HG02840 (cell line): ENCODE measurements at regions not wholly inside any gene's neighbourhood (a gene's known extent, or its start where the extent isn't known, plus 50 kb on each side); places are given as distances from the start of the nearest gene placed in this dataset.

ENCODE experiments used
- ATAC-seq: cut with Tn5 transposase; IDR thresholded peaks from one replicate; pipeline ENCODE4 v1.9.1; 2021; ENCODE audit warnings: mild to moderate bottlenecking, moderate library complexity, moderate number of reproducible peaks; ENCODE audit not compliant: unreplicated experiment, low FRiP score

- no peak for ATAC-seq
These were observed 80.2 kb downstream of the C6orf118 start for GRCh38 chr6:165229216-165229615.

GRCh38 chr6:165227644-165228329 is 81.6 kb downstream of the C6orf118 start:
- no peak for ATAC-seq

GRCh38 chr6:165223736-165224135 is 85.7 kb downstream of the C6orf118 start:
- ATAC-seq: no peak

GRCh38 chr6:165223101-165223500 is 86.3 kb downstream of the C6orf118 start:
- no peak for ATAC-seq

GRCh38 chr6:165222315-165223025 is 86.9 kb downstream of the C6orf118 start:
- no peak for ATAC-seq

- ATAC-seq: no peak
These were observed 89.4 kb downstream of the C6orf118 start for GRCh38 chr6:165220045-165220444.

DNA sequence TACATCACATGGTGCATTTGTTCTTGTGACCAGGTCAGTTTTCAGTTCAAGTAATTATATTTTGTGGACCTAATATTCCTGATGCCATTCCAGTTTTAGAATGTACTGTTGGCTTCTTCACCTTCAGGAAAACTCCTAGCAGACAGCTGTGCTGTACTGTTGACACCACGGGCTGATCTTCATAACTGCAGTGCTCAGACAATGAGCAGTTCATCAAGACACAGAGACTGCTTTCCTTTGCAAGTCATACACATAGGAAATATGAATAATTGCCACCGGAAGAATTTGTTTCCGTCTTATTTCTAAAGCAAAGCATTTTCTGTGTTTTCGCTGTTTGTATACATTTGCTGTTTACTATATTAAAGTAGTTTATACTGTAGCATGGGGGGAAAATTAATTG is 89.8 kb downstream of the C6orf118 start:
- no peak for ATAC-seq

- ATAC-seq: no peak
These were observed 90.6 kb downstream of the C6orf118 start for GRCh38 chr6:165218829-165219228.

DNA sequence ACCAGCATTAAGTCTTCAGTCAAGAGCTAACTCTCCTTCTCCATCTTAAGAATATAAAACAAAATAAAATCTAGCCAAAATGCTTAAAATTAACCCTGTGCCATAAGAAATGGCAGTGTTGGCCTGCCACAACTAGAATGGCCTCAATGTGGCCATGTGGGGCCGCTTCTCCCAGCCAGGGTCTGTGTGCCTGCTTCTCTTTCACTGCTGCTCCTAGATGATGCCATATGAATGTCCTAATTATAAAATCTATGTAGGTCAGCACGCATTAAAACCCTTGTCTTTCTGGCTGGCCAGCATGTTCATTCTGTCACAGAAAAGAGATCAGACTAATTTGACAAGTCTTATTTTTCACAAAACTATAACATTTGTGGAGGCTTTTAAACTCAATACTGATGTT is 102.6 kb downstream of the C6orf118 start:
- ATAC-seq: no peak

- no peak for ATAC-seq
These were observed 103.8 kb downstream of the C6orf118 start for GRCh38 chr6:165205632-165206031.

DNA sequence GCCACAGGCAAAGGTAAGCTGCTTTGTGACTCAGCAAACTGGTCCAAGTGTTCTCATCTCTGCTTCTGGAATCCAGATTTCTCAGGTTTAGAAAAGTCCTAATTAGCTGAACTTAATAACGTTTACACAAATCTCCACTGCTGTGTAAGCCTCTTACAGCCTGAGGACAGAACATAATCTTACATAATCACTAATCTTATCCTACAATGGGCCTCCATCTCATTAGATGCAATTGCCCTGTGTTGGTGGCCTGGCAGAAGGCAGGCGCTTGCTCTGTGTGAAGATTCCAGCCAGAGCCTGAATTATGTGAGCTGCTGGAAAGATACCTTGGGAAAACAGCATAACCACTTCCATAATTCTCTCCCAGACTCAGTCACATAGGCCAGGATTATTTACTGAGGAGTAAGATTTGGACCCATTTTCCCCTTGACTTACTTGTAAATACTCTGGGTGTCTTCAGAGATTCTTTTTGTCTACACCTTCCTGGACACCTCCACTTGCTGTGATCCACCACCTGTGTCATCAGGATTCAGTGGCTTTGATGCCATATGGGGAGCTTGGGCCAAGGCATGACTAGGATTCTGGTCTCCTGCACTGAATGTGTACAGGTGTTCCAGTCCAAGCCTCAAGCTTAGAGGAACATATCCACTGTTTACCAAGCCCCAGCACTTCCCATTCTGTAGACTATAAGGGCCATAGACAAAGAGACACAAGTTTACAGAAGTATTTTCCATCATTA is 104.4 kb downstream of the C6orf118 start:
- ATAC-seq: no peak

DNA sequence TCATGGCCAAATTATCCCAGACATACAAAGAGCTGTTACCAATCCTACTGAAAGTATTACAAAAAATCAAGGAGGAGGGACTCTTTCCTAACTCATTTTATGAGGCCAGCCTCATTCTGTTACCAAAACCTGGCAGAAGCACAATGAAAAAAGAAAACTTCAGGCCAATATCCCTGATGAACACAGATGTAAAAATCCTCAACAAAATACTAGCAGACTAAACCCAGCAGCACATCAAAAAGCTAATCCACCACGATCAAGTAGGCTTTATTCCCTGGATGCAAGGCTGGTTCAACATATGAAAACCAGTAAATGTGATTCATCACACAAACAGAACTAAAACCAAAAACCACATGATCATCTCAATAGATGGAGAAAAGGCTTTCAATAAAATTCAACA is 109.2 kb downstream of the C6orf118 start:
- no peak for ATAC-seq

GRCh38 chr6:165191461-165191860 is 117.9 kb downstream of the C6orf118 start:
- ATAC-seq: no peak

DNA sequence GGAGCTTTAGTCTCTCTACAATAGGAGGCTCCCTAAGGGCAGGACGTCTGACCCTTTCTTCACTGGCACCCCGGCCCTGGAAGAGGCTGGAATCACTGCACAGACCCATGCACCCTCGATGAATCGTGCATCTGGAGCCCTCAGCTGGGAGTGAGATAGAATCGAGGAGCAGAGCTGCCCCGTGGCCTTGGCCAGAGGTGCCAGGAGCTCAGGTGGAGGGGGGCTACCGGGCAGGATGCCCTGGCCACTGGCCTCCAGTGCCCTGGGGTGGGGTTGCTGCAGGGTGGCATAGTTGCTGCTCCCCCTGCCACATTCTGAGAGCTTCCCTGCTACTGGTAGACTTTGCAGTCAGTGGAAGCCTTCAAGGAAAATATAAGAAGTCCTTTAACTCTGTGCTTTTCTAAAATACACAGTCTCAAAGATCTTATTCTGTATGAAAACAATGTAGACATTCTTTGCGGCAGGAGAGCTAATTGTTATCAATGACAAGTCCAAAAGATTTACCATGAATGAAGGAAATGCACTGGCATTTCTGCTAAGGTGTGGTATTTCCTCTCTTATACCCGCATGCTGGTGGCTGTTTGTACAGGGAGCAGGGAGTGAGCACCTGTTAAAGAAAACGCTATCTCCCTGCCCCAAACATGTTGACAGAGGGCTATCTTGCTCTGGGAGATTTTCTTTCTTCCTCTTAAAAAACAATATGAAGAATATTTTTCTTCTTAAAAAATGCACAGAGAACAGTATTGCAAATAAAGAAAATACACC is 122.8 kb downstream of the C6orf118 start:
- no peak for ATAC-seq

DNA sequence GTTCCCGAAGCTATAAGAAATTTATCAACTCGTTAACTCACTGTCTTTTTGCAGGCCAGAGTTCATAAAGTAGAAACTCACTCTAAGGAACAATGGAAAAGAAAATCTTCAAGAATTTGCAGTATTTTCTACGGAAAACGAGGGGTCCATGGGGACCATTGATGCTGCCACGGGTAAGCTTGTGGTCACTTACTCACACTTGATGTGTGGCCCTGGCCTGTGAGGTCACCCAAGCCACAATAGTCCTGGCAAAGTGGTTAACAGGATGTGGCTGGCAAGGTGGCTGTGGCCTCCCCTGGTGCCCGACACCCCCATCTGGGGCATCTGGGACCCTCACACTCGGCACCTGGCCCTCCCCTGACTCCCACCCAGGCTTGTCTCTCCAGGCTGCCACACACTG is 123.4 kb downstream of the C6orf118 start:
- no peak for ATAC-seq

DNA sequence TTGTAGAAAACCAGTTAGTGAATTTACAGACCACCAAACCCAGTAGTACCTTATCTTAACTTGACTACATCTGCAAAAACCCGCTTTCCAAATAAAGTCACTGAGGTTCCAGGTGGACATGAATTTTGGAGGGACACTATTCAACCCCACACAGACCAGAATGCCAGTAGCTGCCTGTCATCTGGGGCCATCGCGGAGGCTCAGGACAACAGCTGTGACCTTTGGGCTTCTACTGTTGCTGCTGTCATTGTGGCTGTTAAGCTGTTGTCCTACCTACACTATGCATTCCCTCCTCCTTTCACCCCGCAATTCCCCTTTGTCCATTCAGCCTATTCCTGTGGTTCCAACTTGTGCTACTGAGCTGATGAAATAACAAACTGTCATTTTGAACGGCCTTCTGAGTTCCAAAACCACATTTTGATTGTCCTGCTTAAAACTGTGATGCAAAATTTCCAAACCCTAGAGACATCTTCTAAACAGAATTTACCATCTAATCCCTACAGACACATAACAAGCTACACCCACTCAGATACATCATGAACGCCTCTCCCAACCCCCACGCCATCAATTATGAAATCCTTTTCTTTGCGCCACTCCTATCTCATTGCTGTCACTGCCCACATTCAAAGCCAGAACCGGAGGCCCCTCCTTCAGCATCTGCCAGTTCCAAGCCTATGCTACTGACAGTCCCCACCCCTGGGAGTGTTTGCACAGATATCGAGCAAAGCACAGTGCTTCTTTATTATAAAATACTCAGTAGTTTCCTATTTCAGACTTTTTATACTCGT is 125.0 kb downstream of the C6orf118 start:
- ATAC-seq: no peak

GRCh38 chr6:165183496-165184140 is 125.8 kb downstream of the C6orf118 start:
- no peak for ATAC-seq

GRCh38 chr6:165183071-165183470 is 126.3 kb downstream of the C6orf118 start:
- ATAC-seq: no peak

DNA sequence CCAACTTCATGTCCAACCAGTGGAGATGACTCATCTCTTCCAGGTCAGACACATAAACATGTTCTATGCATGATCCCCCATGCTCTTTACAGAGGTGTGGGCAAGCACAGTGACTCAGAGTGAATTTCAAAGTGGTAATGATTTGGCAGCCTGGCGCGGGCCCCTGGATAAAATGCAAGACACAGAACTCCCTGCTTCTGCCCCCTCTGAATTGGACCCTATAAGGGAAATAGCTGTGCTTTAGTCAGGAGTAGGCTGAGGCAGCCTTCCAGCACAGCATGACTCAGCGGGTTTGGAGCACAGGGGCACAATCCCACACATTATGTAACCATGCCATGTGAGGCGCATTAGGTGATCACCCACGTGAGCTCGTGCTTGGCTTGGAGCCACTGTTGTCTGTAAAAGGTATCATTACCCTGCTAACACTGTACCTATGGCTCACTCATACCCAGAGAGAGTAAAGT is 127.4 kb downstream of the C6orf118 start:
- ATAC-seq: no peak
